ENCODE measurements at regions not wholly inside any gene's neighbourhood (a gene's known extent, or its start where the extent isn't known, plus 50 kb on each side); places are given as distances from the start of the nearest gene placed in this dataset.

- H3K9me3 ChIP-seq (ENCODE audit: low read depth, low read length): no peaks in the 10 kb centered on the region
- no peak for DNase-seq (ENCODE audit: low read depth, low spot score)
- TF ChIP-seq FOXP2 (optimal IDR thresholded peaks at IDR 0.05; ENCODE audit: control extremely low read depth, extremely low read length, insufficient read depth) (no peak), POLR2AphosphoS5 (IDR thresholded peaks at IDR 0.05; ENCODE audit: borderline replicate concordance, low read depth, low read length) (no peak), EZH2 (IDR thresholded peaks at IDR 0.05) (no peak)
These were observed 65.2 kb upstream of the RANBP3L start for GRCh38 chr5:36366883-36367282.

GRCh38 chr5:36367524-36367923 lies 65.8 kb upstream of the RANBP3L start:
- Histone ChIP-seq H3K4me3 (no peak overlapping the region), H3K36me3 (ENCODE audit: insufficient read depth, low read length) (no peaks in the 10 kb centered on the region), H3K27ac (no peak overlapping the region), H3K9ac (ENCODE audit: insufficient read length) (no peak overlapping the region), H3K9me3 (ENCODE audit: low read depth, low read length) (no peaks in the 10 kb centered on the region)
- DNase-seq (ENCODE audit: low read depth, low spot score): no peak
- TF ChIP-seq EZH2 (IDR thresholded peaks at IDR 0.05): no peak
- TF ChIP-seq POLR2AphosphoS5 (IDR thresholded peaks at IDR 0.05; ENCODE audit: borderline replicate concordance, low read depth, low read length): no peak
- TF ChIP-seq FOXP2 (optimal IDR thresholded peaks at IDR 0.05; ENCODE audit: control extremely low read depth, extremely low read length, insufficient read depth): no peak

More at GRCh38 chr5:36366883-36367282, 65.2 kb upstream of the RANBP3L start:
- H3K36me3 ChIP-seq (ENCODE audit: insufficient read depth, low read length): no peaks in the 10 kb centered on the region
- no peak overlapping the region for H3K27ac ChIP-seq
- H3K9ac ChIP-seq (ENCODE audit: insufficient read length): no peak overlapping the region
- no peak overlapping the region for H3K4me3 ChIP-seq

DNA sequence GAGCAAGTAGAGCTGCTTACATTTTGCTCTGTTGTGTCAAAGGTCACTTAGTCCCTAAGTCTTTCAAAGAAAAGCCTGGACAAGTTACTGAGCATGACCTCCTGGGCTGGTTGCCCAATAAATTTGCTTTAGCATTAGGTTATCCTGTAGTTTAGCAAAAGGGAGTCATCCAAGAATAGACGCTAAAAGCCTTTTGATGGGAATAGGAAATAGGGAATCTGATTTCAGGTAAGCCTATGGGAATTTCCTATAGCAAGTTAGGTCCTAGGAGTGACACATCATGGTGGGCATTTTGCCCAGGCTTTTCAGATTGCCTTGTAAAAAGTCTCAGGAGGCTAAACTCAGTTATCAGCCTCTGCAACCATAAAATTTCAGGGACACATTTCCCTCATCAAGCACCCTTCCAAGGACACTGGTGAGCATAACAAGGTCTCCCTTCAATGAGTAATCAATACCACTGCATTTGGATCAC lies 67.6 kb upstream of the RANBP3L start:
- Histone ChIP-seq H3K9me3 (ENCODE audit: low read depth, low read length) (no peaks in the 10 kb centered on the region), H3K9ac (ENCODE audit: insufficient read length) (no peak overlapping the region), H3K36me3 (ENCODE audit: insufficient read depth, low read length) (no peaks in the 10 kb centered on the region), H3K27ac (no peak overlapping the region), H3K4me3 (no peak overlapping the region)
- DNase-seq (ENCODE audit: low read depth, low spot score): no peak
- no peak for TF ChIP-seq POLR2AphosphoS5 (IDR thresholded peaks at IDR 0.05; ENCODE audit: borderline replicate concordance, low read depth, low read length)
- no peak for TF ChIP-seq EZH2 (IDR thresholded peaks at IDR 0.05)
- no peak for TF ChIP-seq FOXP2 (optimal IDR thresholded peaks at IDR 0.05; ENCODE audit: control extremely low read depth, extremely low read length, insufficient read depth)

- no peak for DNase-seq (ENCODE audit: low read depth, low spot score)
- no peak overlapping the region for H3K9ac ChIP-seq (ENCODE audit: insufficient read length)
- no peaks in the 10 kb centered on the region for H3K9me3 ChIP-seq (ENCODE audit: low read depth, low read length)
- no peaks in the 10 kb centered on the region for H3K36me3 ChIP-seq (ENCODE audit: insufficient read depth, low read length)
- no peak overlapping the region for H3K27ac ChIP-seq
- H3K4me3 ChIP-seq: no peak overlapping the region
- TF ChIP-seq POLR2AphosphoS5 (IDR thresholded peaks at IDR 0.05; ENCODE audit: borderline replicate concordance, low read depth, low read length): no peak
- TF ChIP-seq EZH2 (IDR thresholded peaks at IDR 0.05): no peak
- TF ChIP-seq FOXP2 (optimal IDR thresholded peaks at IDR 0.05; ENCODE audit: control extremely low read depth, extremely low read length, insufficient read depth): no peak
These were observed 68.4 kb upstream of the RANBP3L start for GRCh38 chr5:36370073-36370472.

DNA sequence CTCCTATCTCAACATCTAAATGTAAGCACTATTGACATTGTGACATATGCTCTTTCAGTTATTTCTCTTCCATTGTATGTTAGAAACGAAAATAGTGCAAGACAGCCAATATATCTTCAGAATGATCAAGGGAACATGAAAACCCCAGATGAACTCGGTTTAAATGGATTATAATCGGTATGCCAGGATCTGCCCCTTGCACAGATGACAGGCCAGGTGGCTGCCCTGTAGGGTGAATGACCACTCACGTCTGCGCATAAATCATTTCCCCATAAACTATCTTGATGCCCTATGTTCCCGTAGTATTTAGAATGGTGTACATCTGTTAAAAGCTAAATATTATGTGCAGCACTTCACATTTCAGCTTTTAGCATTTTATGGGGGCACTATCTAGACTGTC lies 69.7 kb upstream of the RANBP3L start:
- H3K4me3 ChIP-seq: no peak overlapping the region
- H3K36me3 ChIP-seq (ENCODE audit: insufficient read depth, low read length): no peaks in the 10 kb centered on the region
- no peak for DNase-seq (ENCODE audit: low read depth, low spot score)
- no peaks in the 10 kb centered on the region for H3K9me3 ChIP-seq (ENCODE audit: low read depth, low read length)
- H3K9ac ChIP-seq (ENCODE audit: insufficient read length): no peak overlapping the region
- no peak overlapping the region for H3K27ac ChIP-seq
- TF ChIP-seq POLR2AphosphoS5 (IDR thresholded peaks at IDR 0.05; ENCODE audit: borderline replicate concordance, low read depth, low read length): no peak
- no peak for TF ChIP-seq FOXP2 (optimal IDR thresholded peaks at IDR 0.05; ENCODE audit: control extremely low read depth, extremely low read length, insufficient read depth)
- TF ChIP-seq EZH2 (IDR thresholded peaks at IDR 0.05): no peak

- no peak overlapping the region for H3K9ac ChIP-seq (ENCODE audit: insufficient read length)
- no peaks in the 10 kb centered on the region for H3K36me3 ChIP-seq (ENCODE audit: insufficient read depth, low read length)
- H3K4me3 ChIP-seq: no peak overlapping the region
- no peak for DNase-seq (ENCODE audit: low read depth, low spot score)
- no peak overlapping the region for H3K27ac ChIP-seq
- no peak for TF ChIP-seq POLR2AphosphoS5 (IDR thresholded peaks at IDR 0.05; ENCODE audit: borderline replicate concordance, low read depth, low read length)
- TF ChIP-seq FOXP2 (optimal IDR thresholded peaks at IDR 0.05; ENCODE audit: control extremely low read depth, extremely low read length, insufficient read depth): no peak
- TF ChIP-seq EZH2 (IDR thresholded peaks at IDR 0.05): no peak
- no peaks in the 10 kb centered on the region for H3K9me3 ChIP-seq (ENCODE audit: low read depth, low read length)
These were observed 71.9 kb upstream of the RANBP3L start for GRCh38 chr5:36373527-36374086.

DNA sequence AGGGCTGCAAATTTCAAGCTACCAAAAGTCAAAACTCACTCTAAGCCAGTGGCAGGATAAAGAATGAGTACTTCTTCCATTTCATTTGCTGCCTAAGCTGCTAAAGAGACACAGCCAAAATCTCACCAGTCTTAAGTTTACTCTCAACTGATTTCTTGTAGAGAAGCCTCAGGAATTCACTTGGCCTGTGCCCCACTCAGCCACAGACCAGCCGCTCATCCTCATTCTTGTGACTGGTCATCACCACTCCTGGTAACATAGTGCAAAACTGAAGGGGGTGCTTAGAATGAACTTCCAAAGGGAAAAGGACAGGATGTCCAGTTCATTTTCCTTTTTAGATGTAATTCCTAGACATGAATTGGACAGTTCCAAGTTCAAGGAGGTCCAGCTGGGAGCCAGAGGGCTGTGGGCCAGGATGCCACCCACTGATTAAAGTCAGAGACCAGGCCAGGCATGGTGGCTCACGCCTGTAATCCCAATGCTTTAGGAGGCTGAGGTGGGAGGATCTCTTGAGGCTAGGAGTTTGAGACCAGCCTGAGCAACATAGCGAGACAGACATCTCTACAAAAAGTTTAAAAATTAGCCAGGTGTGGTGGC lies 72.7 kb upstream of the RANBP3L start:
- TF ChIP-seq POLR2AphosphoS5 (IDR thresholded peaks at IDR 0.05; ENCODE audit: borderline replicate concordance, low read depth, low read length) (no peak), FOXP2 (optimal IDR thresholded peaks at IDR 0.05; ENCODE audit: control extremely low read depth, extremely low read length, insufficient read depth) (no peak), EZH2 (IDR thresholded peaks at IDR 0.05) (no peak)
- H3K9ac ChIP-seq (ENCODE audit: insufficient read length): no peak overlapping the region
- no peaks in the 10 kb centered on the region for H3K36me3 ChIP-seq (ENCODE audit: insufficient read depth, low read length)
- no peak overlapping the region for H3K4me3 ChIP-seq
- H3K27ac ChIP-seq: no peak overlapping the region
- DNase-seq (ENCODE audit: low read depth, low spot score): no peak
- H3K9me3 ChIP-seq (ENCODE audit: low read depth, low read length): no peaks in the 10 kb centered on the region

DNA sequence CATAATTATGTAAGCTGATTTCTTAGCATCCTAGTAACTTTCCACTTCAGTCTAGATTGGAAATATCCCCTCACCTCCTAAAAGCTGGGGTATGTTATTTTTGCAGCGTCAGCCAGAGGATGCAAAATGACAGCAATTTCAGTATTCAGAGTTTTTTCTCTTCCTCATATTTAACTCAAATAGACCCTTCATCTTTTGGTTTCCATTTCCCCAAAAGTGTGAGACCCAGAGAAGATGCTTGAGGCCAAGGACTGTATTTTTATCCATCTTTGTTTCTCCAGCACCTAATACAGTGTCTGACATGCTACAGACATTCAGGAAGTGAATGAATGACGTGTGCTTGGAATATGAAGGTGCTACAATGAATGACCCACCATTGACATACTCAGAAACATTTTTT lies 75.5 kb upstream of the RANBP3L start:
- no peaks in the 10 kb centered on the region for H3K9me3 ChIP-seq (ENCODE audit: low read depth, low read length)
- no peaks in the 10 kb centered on the region for H3K36me3 ChIP-seq (ENCODE audit: insufficient read depth, low read length)
- no peak overlapping the region for H3K4me3 ChIP-seq
- no peak for TF ChIP-seq FOXP2 (optimal IDR thresholded peaks at IDR 0.05; ENCODE audit: control extremely low read depth, extremely low read length, insufficient read depth)
- TF ChIP-seq EZH2 (IDR thresholded peaks at IDR 0.05): no peak
- TF ChIP-seq POLR2AphosphoS5 (IDR thresholded peaks at IDR 0.05; ENCODE audit: borderline replicate concordance, low read depth, low read length): no peak
- no peak overlapping the region for H3K27ac ChIP-seq
- no peak for DNase-seq (ENCODE audit: low read depth, low spot score)
- H3K9ac ChIP-seq (ENCODE audit: insufficient read length): no peak overlapping the region
